Activated naive CD8-positive, alpha-beta T cell treated with anti-CD3 and anti-CD28 coated beads, Interleukin-2, amount 50 U/mL, for 24 hours (primary cell): ENCODE measurements at regions not wholly inside any gene's neighbourhood (a gene's known extent, or its start where the extent isn't known, plus 50 kb on each side); places are given as distances from the start of the nearest gene placed in this dataset.
A peak's percentile ranks its signal among the peaks of the same experiment; 100 is the strongest.
"Not testable (repeated sequence)": the region's sequence is repeated elsewhere in the genome, so short reads cannot be mapped to it uniquely, and the experiment has no call there.

Experiments
- ATAC-seq: fragments of 150-1000 bp; cut with Tn5 transposase; one replicate; pipeline ENCODE4 v1.10.0; 2021
- DNase-seq: peaks from one replicate; pipeline ENCODE4 v3.0.0; 2021
- H3K27ac Mint-ChIP-seq: one replicate; pipeline ENCODE4 v1.8.0; 2021; ENCODE audit warnings: mild to moderate bottlenecking, mixed read lengths
- H3K27me3 Mint-ChIP-seq: one replicate; pipeline ENCODE4 v1.8.0; 2021; ENCODE audit warnings: mixed read lengths
- H3K36me3 Mint-ChIP-seq: one replicate; pipeline ENCODE4 v1.8.0; 2021; ENCODE audit warnings: low read depth, mixed read lengths
- H3K4me1 Mint-ChIP-seq: one replicate; pipeline ENCODE4 v1.8.0; 2021; ENCODE audit warnings: mixed read lengths
- H3K4me3 Mint-ChIP-seq: one replicate; pipeline ENCODE4 v1.8.0; 2021; ENCODE audit warnings: mild to moderate bottlenecking, moderate library complexity, mixed read lengths
- H3K9me3 Mint-ChIP-seq: one replicate; pipeline ENCODE4 v1.8.0; 2021; ENCODE audit warnings: mixed read lengths

GRCh38 chr1:157400766-157401165 is 151.5 kb downstream of the FCRL5 start:
- Mint-ChIP-seq H3K4me1 (peaks cover 6% of the 10 kb centered on the region), H3K4me3 (no peak overlapping the region), H3K9me3 (no peaks in the 10 kb centered on the region), H3K27ac (no peak overlapping the region), H3K27me3 (peaks cover 20% of the 10 kb centered on the region), H3K36me3 (no peaks in the 10 kb centered on the region)
- DNase-seq (no peak), ATAC-seq (no peak)

GRCh38 chr1:157399984-157400382 is 152.3 kb downstream of the FCRL5 start:
- peak; percentile 89 for ATAC-seq
- Mint-ChIP-seq H3K36me3 (no peaks in the 10 kb centered on the region), H3K27ac (no peak overlapping the region), H3K4me1 (peaks cover 6% of the 10 kb centered on the region), H3K4me3 (no peak overlapping the region), H3K27me3 (peaks cover 24% of the 10 kb centered on the region), H3K9me3 (no peaks in the 10 kb centered on the region)
- no peak for DNase-seq

- Mint-ChIP-seq H3K27ac (no peak overlapping the region), H3K27me3 (peaks cover 29% of the 10 kb centered on the region), H3K36me3 (no peaks in the 10 kb centered on the region), H3K4me3 (no peak overlapping the region), H3K4me1 (peaks cover 6% of the 10 kb centered on the region), H3K9me3 (no peaks in the 10 kb centered on the region)
- DNase-seq (no peak), ATAC-seq (no peak)
These were observed 152.9 kb downstream of the FCRL5 start for GRCh38 chr1:157399343-157399983.

- Mint-ChIP-seq H3K4me3 (no peak overlapping the region), H3K4me1 (no peaks in the 10 kb centered on the region), H3K27ac (no peak overlapping the region), H3K27me3 (peaks cover 33% of the 10 kb centered on the region), H3K9me3 (no peaks in the 10 kb centered on the region), H3K36me3 (no peaks in the 10 kb centered on the region)
- DNase-seq: no peak
- ATAC-seq: no peak
These were observed 161.7 kb downstream of the FCRL5 start for GRCh38 chr1:157390651-157391050.

GRCh38 chr1:157388057-157388456 is 164.3 kb downstream of the FCRL5 start:
- Mint-ChIP-seq H3K36me3 (no peaks in the 10 kb centered on the region), H3K27ac (no peak overlapping the region), H3K4me3 (no peak overlapping the region), H3K4me1 (no peaks in the 10 kb centered on the region), H3K27me3 (peaks cover 22% of the 10 kb centered on the region), H3K9me3 (no peaks in the 10 kb centered on the region)
- ATAC-seq (no peak), DNase-seq (no peak)

- ATAC-seq (no peak), DNase-seq (no peak)
- H3K27me3 Mint-ChIP-seq: peaks cover 11% of the 10 kb centered on the region
- H3K4me3 Mint-ChIP-seq: no peak overlapping the region
- H3K9me3 Mint-ChIP-seq: no peaks in the 10 kb centered on the region
- H3K27ac Mint-ChIP-seq: no peak overlapping the region
- H3K36me3 Mint-ChIP-seq: no peaks in the 10 kb centered on the region
- H3K4me1 Mint-ChIP-seq: peaks cover 2% of the 10 kb centered on the region
These were observed 168.1 kb downstream of the FCRL5 start for GRCh38 chr1:157384258-157384657.

- Mint-ChIP-seq H3K36me3 (no peaks in the 10 kb centered on the region), H3K9me3 (no peaks in the 10 kb centered on the region), H3K4me3 (no peak overlapping the region), H3K27me3 (peaks cover 13% of the 10 kb centered on the region), H3K4me1 (peaks cover 2% of the 10 kb centered on the region), H3K27ac (no peak overlapping the region)
- ATAC-seq (no peak), DNase-seq (no peak)
These were observed 170.0 kb downstream of the FCRL5 start for GRCh38 chr1:157382351-157382750.

GRCh38 chr1:157380523-157380922 is 171.8 kb downstream of the FCRL5 start:
- Mint-ChIP-seq H3K9me3 (no peaks in the 10 kb centered on the region), H3K4me3 (no peak overlapping the region), H3K27ac (no peak overlapping the region), H3K36me3 (no peaks in the 10 kb centered on the region), H3K4me1 (peaks cover 2% of the 10 kb centered on the region), H3K27me3 (peaks cover 19% of the 10 kb centered on the region)
- DNase-seq (no peak), ATAC-seq (peak; percentile 20)

- H3K4me1 Mint-ChIP-seq, H3K36me3 Mint-ChIP-seq, H3K9me3 Mint-ChIP-seq, ATAC-seq, H3K4me3 Mint-ChIP-seq, H3K27ac Mint-ChIP-seq: not testable (repeated sequence)
- DNase-seq: peak; percentile 28
- peaks cover 13% of the 10 kb centered on the region for H3K27me3 Mint-ChIP-seq
These were observed 175.0 kb downstream of the FCRL5 start for GRCh38 chr1:157377280-157377713.

GRCh38 chr1:157376681-157377080 is 175.6 kb downstream of the FCRL5 start:
- Mint-ChIP-seq H3K4me1 (peaks cover 2% of the 10 kb centered on the region), H3K36me3 (no peaks in the 10 kb centered on the region)
- no peak for ATAC-seq

GRCh38 chr1:157372311-157372710 is 180.0 kb downstream of the FCRL5 start:
- H3K4me1 Mint-ChIP-seq, H3K27ac Mint-ChIP-seq, ATAC-seq, H3K9me3 Mint-ChIP-seq, H3K4me3 Mint-ChIP-seq, H3K36me3 Mint-ChIP-seq, DNase-seq: not testable (repeated sequence)
- H3K27me3 Mint-ChIP-seq: peaks cover 19% of the 10 kb centered on the region

More at GRCh38 chr1:157376681-157377080, 175.6 kb downstream of the FCRL5 start:
- Mint-ChIP-seq H3K27ac (no peak overlapping the region), H3K4me3 (no peak overlapping the region), H3K27me3 (peaks cover 13% of the 10 kb centered on the region), H3K9me3 (no peaks in the 10 kb centered on the region)
- no peak for DNase-seq

GRCh38 chr1:157371826-157372225 is 180.5 kb downstream of the FCRL5 start:
- Mint-ChIP-seq H3K27ac (no peak overlapping the region), H3K4me1 (peaks cover 3% of the 10 kb centered on the region), H3K36me3 (no peaks in the 10 kb centered on the region), H3K4me3 (no peak overlapping the region), H3K27me3 (peaks cover 17% of the 10 kb centered on the region), H3K9me3 (no peaks in the 10 kb centered on the region)
- ATAC-seq (no peak), DNase-seq (no peak)

GRCh38 chr1:157371221-157371620 is 181.1 kb downstream of the FCRL5 start:
- DNase-seq: no peak
- Mint-ChIP-seq H3K27me3 (peaks cover 14% of the 10 kb centered on the region), H3K4me1 (peaks cover 3% of the 10 kb centered on the region), H3K27ac (no peak overlapping the region), H3K9me3 (no peaks in the 10 kb centered on the region), H3K36me3 (no peaks in the 10 kb centered on the region), H3K4me3 (no peak overlapping the region)
- ATAC-seq: no peak

GRCh38 chr1:157370698-157371097 is 181.6 kb downstream of the FCRL5 start:
- H3K27me3 Mint-ChIP-seq: peaks cover 12% of the 10 kb centered on the region
- H3K4me1 Mint-ChIP-seq: peaks cover 3% of the 10 kb centered on the region

GRCh38 chr1:157369808-157370521 is 182.3 kb downstream of the FCRL5 start:
- no peaks in the 10 kb centered on the region for H3K36me3 Mint-ChIP-seq
- peaks cover 3% of the 10 kb centered on the region for H3K4me1 Mint-ChIP-seq
- H3K27me3 Mint-ChIP-seq: peaks cover 12% of the 10 kb centered on the region
- H3K4me3 Mint-ChIP-seq: no peak overlapping the region
- H3K27ac Mint-ChIP-seq: no peak overlapping the region
- peak; percentile 66 for ATAC-seq
- peak; percentile 40 for DNase-seq
- no peaks in the 10 kb centered on the region for H3K9me3 Mint-ChIP-seq

More at GRCh38 chr1:157370698-157371097, 181.6 kb downstream of the FCRL5 start:
- DNase-seq (no peak), ATAC-seq (no peak)
- H3K4me3 Mint-ChIP-seq: no peak overlapping the region
- H3K36me3 Mint-ChIP-seq: no peaks in the 10 kb centered on the region
- H3K27ac Mint-ChIP-seq: no peak overlapping the region
- H3K9me3 Mint-ChIP-seq: no peaks in the 10 kb centered on the region
